NCI-H69 (cell line): ENCODE measurements at regions not wholly inside any gene's neighbourhood (a gene's known extent, or its start where the extent isn't known, plus 50 kb on each side); places are given as distances from the start of the nearest gene placed in this dataset.

ENCODE experiments used
- DNase-seq: peaks from one replicate; lab custom pipeline; 2025; lab: John Stamatoyannopoulos, UW

- DNase-seq: no peak
Measured at GRCh38 chr13:73394066-73394465, 335.3 kb downstream of the KLF5 start.

GRCh38 chr13:73390100-73390499 is 331.3 kb downstream of the KLF5 start:
- no peak for DNase-seq

- no peak for DNase-seq
Measured at GRCh38 chr13:73388586-73388985, 329.8 kb downstream of the KLF5 start.

GRCh38 chr13:73387318-73387717 is 328.5 kb downstream of the KLF5 start:
- DNase-seq: no peak

GRCh38 chr13:73385848-73386247 is 327.0 kb downstream of the KLF5 start:
- no peak for DNase-seq

- no peak for DNase-seq
Measured at GRCh38 chr13:73372666-73373627, 314.1 kb downstream of the KLF5 start.

GRCh38 chr13:73370066-73370465 is 311.3 kb downstream of the KLF5 start:
- no peak for DNase-seq

GRCh38 chr13:73369095-73369494 is 310.3 kb downstream of the KLF5 start:
- no peak for DNase-seq

GRCh38 chr13:73368608-73369007 is 309.8 kb downstream of the KLF5 start:
- no peak for DNase-seq

GRCh38 chr13:73367886-73368285 is 309.1 kb downstream of the KLF5 start:
- no peak for DNase-seq

- peak; percentile 15 for DNase-seq
Measured at GRCh38 chr13:73366241-73366640, 307.4 kb downstream of the KLF5 start.

GRCh38 chr13:73365681-73366080 is 306.9 kb downstream of the KLF5 start:
- DNase-seq: peak; percentile 9

- DNase-seq: peak; percentile 59
Measured at GRCh38 chr13:73365252-73365651, 306.4 kb downstream of the KLF5 start.

GRCh38 chr13:73364736-73365135 is 305.9 kb downstream of the KLF5 start:
- peak; percentile 36 for DNase-seq

- DNase-seq: no peak
Measured at GRCh38 chr13:73358606-73359095, 299.8 kb downstream of the KLF5 start.

GRCh38 chr13:73355134-73355533 is 296.3 kb downstream of the KLF5 start:
- no peak for DNase-seq

GRCh38 chr13:73351730-73352129 is 292.9 kb downstream of the KLF5 start:
- DNase-seq: peak; percentile 57

- peak; percentile 11 for DNase-seq
Measured at GRCh38 chr13:73341748-73342147, 282.9 kb downstream of the KLF5 start.

- DNase-seq: no peak
Measured at GRCh38 chr13:73340069-73340468, 281.3 kb downstream of the KLF5 start.

GRCh38 chr13:73339086-73339485 is 280.3 kb downstream of the KLF5 start:
- DNase-seq: no peak

GRCh38 chr13:73338389-73338788 is 279.6 kb downstream of the KLF5 start:
- DNase-seq: no peak

- no peak for DNase-seq
Measured at GRCh38 chr13:73337532-73337931, 278.7 kb downstream of the KLF5 start.

GRCh38 chr13:73336773-73337172 is 278.0 kb downstream of the KLF5 start:
- no peak for DNase-seq

- DNase-seq: no peak
Measured at GRCh38 chr13:73335944-73336343, 277.1 kb downstream of the KLF5 start.
